ENCODE measurements at regions not wholly inside any gene's neighbourhood (a gene's known extent, or its start where the extent isn't known, plus 50 kb on each side); places are given as distances from the start of the nearest gene placed in this dataset.

- no peak overlapping the region for H3K4me2 ChIP-seq (ENCODE audit: low read depth, low read length, poor library complexity, severe bottlenecking)
- no peak overlapping the region for H3K27ac ChIP-seq (ENCODE audit: low read depth, low read length)
- H3K36me3 ChIP-seq (ENCODE audit: low read length) = no peaks in the 10 kb centered on the region
- H3K9me2 ChIP-seq (replicated peaks; ENCODE audit: insufficient read depth, low read length) = no peaks in the 10 kb centered on the region
- no peaks in the 10 kb centered on the region for H3K27me3 ChIP-seq (ENCODE audit: low read length)
- H2AFZ ChIP-seq (ENCODE audit: low read depth, low read length, severe bottlenecking) = no peak overlapping the region
- no peaks in the 10 kb centered on the region for H3K9me3 ChIP-seq (ENCODE audit: insufficient read depth, low read length)
- H4K20me1 ChIP-seq (ENCODE audit: low read depth, low read length) = no peaks in the 10 kb centered on the region
- TF ChIP-seq EZH2phosphoT487 (conservative IDR thresholded peaks at IDR 0.05; ENCODE audit: low read length) (no peak), CTCF (IDR thresholded peaks at IDR 0.05; ENCODE audit: insufficient read depth, low read length, poor library complexity, severe bottlenecking) (no peak)
- H3K79me2 ChIP-seq (ENCODE audit: insufficient read depth, low read length) = no peaks in the 10 kb centered on the region
- no peak overlapping the region for H3K9ac ChIP-seq (ENCODE audit: low read length)
- no peak overlapping the region for H3K4me3 ChIP-seq (ENCODE audit: insufficient read depth, low read length, poor library complexity, severe bottlenecking)
- no peaks in the 10 kb centered on the region for H3F3A ChIP-seq (ENCODE audit: insufficient read depth)
Observed at GRCh38 chr14:37796703-37797416, 201.4 kb downstream of the TTC6 start.

- Histone ChIP-seq H3K27me3 (ENCODE audit: low read length) (no peaks in the 10 kb centered on the region), H3F3A (ENCODE audit: insufficient read depth) (no peaks in the 10 kb centered on the region), H3K27ac (ENCODE audit: low read depth, low read length) (no peak overlapping the region), H3K4me2 (ENCODE audit: low read depth, low read length, poor library complexity, severe bottlenecking) (no peak overlapping the region), H3K4me3 (ENCODE audit: insufficient read depth, low read length, poor library complexity, severe bottlenecking) (no peak overlapping the region), H2AFZ (ENCODE audit: low read depth, low read length, severe bottlenecking) (no peak overlapping the region), H3K79me2 (ENCODE audit: insufficient read depth, low read length) (no peaks in the 10 kb centered on the region), H3K9me2 (replicated peaks; ENCODE audit: insufficient read depth, low read length) (no peaks in the 10 kb centered on the region), H4K20me1 (ENCODE audit: low read depth, low read length) (no peaks in the 10 kb centered on the region), H3K9ac (ENCODE audit: low read length) (no peak overlapping the region), H3K9me3 (ENCODE audit: insufficient read depth, low read length) (no peaks in the 10 kb centered on the region), H3K36me3 (ENCODE audit: low read length) (no peaks in the 10 kb centered on the region)
- no peak for TF ChIP-seq EZH2phosphoT487 (conservative IDR thresholded peaks at IDR 0.05; ENCODE audit: low read length)
- no peak for TF ChIP-seq CTCF (IDR thresholded peaks at IDR 0.05; ENCODE audit: insufficient read depth, low read length, poor library complexity, severe bottlenecking)
Observed at GRCh38 chr14:37797675-37798074, 202.2 kb downstream of the TTC6 start.

GRCh38 chr14:37807722-37808121 is 212.3 kb downstream of the TTC6 start:
- H3F3A ChIP-seq (ENCODE audit: insufficient read depth) = no peaks in the 10 kb centered on the region
- H3K9me2 ChIP-seq (replicated peaks; ENCODE audit: insufficient read depth, low read length) = no peaks in the 10 kb centered on the region
- no peaks in the 10 kb centered on the region for H4K20me1 ChIP-seq (ENCODE audit: low read depth, low read length)
- H3K36me3 ChIP-seq (ENCODE audit: low read length) = no peaks in the 10 kb centered on the region
- H3K4me2 ChIP-seq (ENCODE audit: low read depth, low read length, poor library complexity, severe bottlenecking) = no peak overlapping the region
- TF ChIP-seq EZH2phosphoT487 (conservative IDR thresholded peaks at IDR 0.05; ENCODE audit: low read length) = no peak
- TF ChIP-seq CTCF (IDR thresholded peaks at IDR 0.05; ENCODE audit: insufficient read depth, low read length, poor library complexity, severe bottlenecking) = no peak
- no peak overlapping the region for H3K9ac ChIP-seq (ENCODE audit: low read length)
- H3K79me2 ChIP-seq (ENCODE audit: insufficient read depth, low read length) = no peaks in the 10 kb centered on the region
- no peak overlapping the region for H2AFZ ChIP-seq (ENCODE audit: low read depth, low read length, severe bottlenecking)
- H3K9me3 ChIP-seq (ENCODE audit: insufficient read depth, low read length) = 0 out of 2 replicates have a peak, but pooled peaks cover 4% of the 10 kb centered on the region
- H3K4me3 ChIP-seq (ENCODE audit: insufficient read depth, low read length, poor library complexity, severe bottlenecking) = no peak overlapping the region
- H3K27me3 ChIP-seq (ENCODE audit: low read length) = no peaks in the 10 kb centered on the region
- H3K27ac ChIP-seq (ENCODE audit: low read depth, low read length) = no peak overlapping the region
